GM18909 (cell line): ENCODE measurements at regions not wholly inside any gene's neighbourhood (a gene's known extent, or its start where the extent isn't known, plus 50 kb on each side); places are given as distances from the start of the nearest gene placed in this dataset.

Source experiments
- ATAC-seq: cut with Tn5 transposase; IDR thresholded peaks from one replicate; pipeline ENCODE4 v1.9.1; 2021; ENCODE audit warnings: mild to moderate bottlenecking; ENCODE audit not compliant: unreplicated experiment, poor library complexity

- no peak for ATAC-seq
These were observed 73.9 kb downstream of the TEX29 start for GRCh38 chr13:111394211-111394922.

DNA sequence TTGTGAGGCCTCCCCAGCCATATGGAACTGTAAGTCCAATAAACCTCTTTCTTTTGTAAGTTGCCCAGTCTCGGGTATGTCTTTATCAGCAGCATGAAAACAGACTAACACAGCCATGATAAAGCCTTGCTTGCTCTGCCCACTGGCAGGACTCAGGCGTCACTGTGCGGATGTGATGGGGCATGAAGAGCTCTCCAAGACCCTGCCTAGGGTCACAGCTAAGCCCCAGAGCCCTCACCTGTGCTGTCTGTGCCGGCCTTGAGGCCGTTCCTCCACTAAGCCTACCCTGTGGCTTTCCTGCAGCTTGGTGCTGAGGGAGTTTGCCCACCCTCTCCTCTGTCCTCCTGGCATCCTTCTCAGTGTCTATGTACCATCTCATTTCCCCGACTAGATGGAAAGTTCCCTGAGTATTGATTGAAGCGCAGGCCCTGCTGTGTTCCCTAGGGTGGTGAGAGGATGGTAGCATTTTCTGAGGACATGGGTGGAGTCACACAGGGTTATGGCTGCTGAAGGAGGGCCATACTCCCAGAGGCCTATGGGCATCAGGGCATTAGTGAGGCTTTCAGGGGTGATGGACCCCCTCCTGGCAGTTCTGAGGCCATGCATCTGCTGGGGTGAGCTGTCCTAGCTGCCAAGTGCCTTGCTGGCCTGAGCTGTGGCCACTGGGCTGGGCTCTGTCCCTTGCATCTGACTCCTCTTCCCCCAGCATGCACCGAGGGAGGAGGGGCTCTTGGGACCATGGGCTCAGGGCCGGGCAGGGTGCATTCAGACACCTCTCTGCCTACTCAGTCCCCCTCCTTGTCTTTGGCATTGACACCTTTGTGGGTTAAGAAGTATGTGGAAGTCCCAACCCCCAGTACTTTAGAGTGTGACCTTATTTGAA lies 75.3 kb downstream of the TEX29 start:
- ATAC-seq: no peak

DNA sequence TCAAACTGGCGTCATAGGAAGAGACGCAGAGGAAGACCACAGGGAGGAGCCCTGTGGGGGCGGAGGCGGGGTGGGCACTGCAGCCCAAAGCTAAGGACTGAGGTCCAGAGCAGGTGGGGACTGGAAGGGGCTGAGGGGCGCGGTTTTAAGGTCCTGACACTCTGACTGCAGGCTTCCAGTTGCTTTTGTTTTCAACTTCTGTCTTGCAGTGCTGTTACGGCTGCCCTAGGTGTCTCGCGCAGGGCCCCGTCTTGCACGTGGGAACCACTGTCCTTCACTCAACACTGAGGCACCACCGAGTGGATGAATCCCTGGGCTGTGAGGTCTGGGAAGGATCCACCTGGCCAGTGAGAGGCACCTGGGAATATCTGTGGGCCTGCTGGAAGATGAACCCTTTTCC lies 76.0 kb downstream of the TEX29 start:
- ATAC-seq: no peak

GRCh38 chr13:111397202-111397880 lies 76.9 kb downstream of the TEX29 start:
- ATAC-seq: no peak

DNA sequence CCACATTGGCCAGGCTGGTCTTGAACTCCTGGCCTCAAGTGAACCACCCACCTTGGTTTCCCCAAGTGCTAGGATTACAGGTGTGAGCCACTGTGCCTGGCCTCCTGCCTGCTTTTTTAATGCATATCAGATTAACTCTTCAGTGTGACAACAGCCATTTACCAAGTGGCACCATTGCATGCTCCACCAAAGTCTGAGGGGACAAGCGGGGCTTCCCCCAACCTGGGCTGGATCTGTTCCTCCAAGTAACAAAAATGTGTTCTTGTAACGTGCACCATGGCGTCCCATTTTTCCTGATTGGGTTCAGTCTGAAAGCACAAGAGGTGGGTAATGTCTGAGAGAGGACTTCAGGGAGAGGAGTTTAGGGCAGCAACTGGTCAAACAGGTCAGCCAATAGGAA lies 77.8 kb downstream of the TEX29 start:
- no peak for ATAC-seq

GRCh38 chr13:111398715-111399299 lies 78.4 kb downstream of the TEX29 start:
- ATAC-seq: no peak

DNA sequence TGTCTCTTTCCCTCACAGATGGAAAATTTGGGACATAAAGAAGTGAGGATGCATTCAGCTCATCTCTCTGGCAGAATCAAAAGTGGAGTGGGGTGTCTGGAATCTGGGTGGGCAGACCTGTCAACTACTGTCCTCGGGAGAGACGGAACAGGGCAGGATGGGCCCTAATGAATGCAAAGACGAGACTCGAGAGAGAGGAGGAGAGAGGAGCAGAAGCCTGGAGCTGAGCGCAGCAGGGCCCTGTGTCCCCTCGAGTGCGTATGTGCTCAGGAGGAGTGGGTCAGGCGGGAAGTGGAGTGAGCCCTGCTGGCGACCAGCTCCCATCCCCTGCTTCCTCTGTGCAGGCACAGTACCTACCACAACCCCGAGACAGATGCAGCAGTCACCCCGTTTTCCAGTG lies 78.9 kb downstream of the TEX29 start:
- no peak for ATAC-seq

DNA sequence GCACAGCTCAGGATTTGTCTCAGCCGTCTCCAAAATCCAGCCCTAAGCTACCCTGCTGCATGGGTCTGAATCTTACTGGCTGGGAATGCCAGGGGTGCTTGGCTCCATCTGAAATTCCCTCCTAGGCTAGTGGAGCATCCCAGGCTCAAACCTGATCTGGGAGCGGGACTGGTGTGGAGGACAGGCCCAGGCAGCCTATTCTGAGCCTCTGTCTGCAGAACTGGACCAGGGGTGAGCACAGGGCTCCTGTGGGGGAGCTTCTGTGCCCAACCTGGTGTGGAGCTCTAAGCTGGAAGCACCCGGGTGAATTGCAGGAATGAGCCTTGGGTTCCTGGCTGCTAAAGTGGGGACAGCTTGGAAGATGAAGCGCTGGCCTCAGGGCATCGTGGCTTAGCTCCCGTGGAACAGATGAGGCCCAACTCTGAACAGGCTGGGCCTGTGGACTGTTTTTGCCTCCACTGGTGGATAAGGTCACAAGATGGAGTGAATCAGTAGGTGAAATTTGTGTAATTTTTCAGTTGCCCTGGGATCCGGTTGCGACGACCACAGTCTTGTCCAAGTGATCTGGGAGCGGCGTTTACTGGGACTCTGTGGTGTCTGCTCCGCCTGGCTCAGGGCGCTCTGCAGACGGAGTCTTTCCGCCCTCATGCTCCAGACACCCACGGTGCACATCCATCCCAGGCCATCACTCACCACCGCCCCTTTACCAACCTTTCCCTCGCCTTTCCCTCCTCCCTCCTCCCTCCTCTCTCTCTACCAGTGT lies 79.5 kb downstream of the TEX29 start:
- ATAC-seq: no peak

DNA sequence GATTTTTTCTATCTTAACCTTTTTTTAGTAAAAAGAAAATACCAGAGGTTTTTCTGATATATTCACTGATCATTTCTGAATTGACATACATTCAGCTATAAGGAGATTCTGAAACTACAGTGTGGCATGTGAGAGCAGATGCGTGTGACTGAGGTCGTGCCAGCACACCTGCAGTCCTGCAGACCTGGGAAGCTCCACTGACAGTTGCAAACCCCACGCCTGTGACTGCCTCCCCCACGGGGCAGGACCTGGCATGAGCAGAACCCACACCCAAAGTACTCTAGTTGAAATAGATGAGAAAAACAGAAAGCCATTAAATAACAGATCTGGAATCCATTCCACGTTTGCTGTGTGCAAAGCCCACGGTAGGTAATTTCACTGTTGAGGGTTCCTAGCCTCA lies 80.7 kb downstream of the TEX29 start:
- ATAC-seq: no peak

DNA sequence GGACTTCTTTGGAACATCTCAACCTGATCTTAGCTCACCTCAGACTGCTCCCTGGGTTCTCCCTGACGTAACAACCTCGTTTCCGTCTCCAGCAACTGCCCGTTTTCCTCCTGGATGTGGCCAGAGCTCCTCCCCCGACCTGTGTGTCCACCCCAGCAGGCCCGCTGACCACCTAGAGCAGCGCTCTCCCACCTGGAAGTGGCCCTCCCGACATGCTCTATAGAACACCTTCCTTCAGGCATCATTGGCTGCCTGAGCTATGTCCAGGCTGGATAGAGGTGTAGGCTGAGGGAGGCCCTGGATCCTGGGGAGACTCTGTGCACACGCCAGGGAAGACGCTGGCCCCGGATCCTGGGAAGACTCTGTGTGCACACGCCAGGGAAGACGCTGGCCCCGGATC lies 81.3 kb downstream of the TEX29 start:
- no peak for ATAC-seq

DNA sequence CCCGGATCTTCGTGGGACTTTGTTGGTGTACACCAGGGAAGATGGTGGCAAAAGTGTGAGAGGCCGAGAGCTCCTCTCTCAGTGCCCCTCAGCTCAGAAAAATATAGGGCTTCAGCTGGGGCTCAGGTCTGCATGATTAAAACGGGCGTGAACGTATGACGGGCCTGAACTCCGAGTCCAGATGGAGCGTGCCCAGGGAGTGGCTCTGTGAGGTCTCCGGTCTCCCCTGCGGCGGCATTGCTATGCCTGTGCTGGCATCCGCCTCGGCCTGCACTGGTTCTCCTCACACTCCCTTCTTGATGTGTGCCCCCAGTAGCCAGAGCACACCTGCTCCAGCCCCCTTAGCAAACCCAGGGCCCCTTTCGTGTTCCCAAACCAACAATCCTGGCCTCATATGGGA lies 82.0 kb downstream of the TEX29 start:
- ATAC-seq: no peak

- ATAC-seq: no peak
These were observed 82.8 kb downstream of the TEX29 start for GRCh38 chr13:111403266-111403665.

DNA sequence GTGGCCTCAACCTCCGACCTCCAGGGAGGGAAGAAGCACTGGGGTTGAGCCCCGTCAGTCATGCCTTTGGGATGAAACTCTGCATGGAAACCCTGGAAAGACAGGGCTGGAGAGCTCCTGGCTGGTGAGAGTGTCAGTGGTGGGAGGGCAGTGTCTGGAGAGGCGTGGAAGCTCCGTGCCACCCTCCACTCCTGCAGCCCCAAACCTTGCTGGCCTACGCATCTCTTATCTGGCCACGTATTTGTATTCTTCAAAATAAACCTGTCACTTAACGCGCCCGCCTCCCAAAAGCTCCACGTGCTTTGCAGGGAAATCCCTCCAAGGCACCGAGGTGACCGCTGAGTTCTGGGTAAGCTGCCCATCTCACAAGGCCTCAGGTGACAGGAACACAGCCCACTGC lies 84.3 kb downstream of the TEX29 start:
- ATAC-seq: no peak

DNA sequence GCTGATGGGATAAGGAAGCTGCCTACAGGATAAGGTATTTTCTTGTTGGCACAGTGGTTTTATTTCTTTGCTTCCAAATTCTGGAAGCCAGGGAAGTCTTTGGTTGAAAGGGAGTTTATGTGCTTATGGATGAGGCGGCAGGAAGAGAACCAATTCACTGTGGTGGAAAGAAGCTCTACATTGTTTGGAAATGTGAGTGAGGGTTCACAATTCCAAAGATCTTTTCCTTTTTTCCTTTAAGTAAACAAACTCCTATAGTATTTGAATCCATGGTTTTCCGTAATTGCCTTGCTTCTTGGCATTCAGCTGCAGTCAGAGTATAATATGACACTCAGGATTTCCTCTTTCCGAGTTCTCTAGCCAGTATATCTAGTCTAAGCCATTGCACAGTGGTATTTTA lies 86.2 kb downstream of the TEX29 start:
- ATAC-seq: no peak

DNA sequence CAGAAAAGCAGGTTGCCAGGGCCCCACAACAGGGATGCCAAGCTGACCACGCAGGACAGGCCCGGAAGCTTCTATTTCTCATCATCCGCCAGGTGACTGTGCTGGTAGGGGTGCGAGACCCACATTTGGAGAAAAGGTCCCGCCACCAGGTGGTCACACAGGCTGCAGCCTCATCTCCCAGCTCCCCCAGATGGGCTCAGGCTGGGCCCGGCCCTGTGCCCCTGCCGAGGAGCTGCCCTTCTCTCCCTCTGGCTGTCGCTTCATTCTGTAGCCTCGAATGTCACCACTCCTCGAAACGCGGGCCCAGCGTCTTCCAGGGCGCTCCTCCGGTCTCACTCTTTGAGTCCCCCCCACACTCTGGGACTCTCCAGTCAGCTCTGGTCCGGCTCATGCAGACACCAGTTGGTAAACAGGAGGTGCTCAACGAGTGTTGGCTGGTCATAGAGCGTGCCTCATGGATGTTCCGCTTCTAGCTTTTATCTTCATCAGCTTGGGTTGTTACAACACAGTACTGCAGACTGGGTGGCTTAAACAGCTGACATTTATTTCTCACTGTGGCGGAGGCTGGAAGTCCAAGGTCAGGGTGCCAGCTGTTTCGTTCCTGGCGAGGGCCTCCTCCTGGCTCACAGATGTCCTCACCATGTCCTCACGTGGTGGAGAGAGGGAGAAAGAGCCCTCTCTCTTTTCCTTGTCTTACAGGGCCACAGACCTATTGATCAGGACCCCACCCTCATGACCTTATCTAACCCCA lies 87.1 kb downstream of the TEX29 start:
- ATAC-seq: no peak

DNA sequence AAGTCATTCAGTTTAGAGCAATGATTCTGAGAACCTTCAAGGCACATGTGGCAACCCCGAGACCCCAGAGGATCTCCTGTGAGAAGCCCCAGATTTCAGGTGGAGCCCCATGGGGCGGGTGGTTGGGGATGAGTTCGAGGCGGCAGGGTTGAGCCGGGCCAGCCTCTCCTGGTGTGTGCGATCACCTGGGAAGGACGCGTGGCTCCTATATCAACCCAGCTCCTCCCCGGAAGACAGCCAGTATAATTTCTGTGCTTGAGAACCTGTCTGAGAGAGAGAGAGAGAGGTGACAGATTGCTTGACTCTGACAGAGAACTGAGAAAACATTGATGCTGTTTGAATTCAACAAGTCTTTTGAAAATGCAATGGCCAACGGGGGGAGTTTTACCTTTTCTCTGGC lies 89.0 kb downstream of the TEX29 start:
- ATAC-seq: no peak

- no peak for ATAC-seq
These were observed 90.0 kb downstream of the TEX29 start for GRCh38 chr13:111410232-111411021.

GRCh38 chr13:111411151-111411858 lies 90.9 kb downstream of the TEX29 start:
- no peak for ATAC-seq
